ENCODE measurements at regions not wholly inside any gene's neighbourhood (a gene's known extent, or its start where the extent isn't known, plus 50 kb on each side); places are given as distances from the start of the nearest gene placed in this dataset.

DNA sequence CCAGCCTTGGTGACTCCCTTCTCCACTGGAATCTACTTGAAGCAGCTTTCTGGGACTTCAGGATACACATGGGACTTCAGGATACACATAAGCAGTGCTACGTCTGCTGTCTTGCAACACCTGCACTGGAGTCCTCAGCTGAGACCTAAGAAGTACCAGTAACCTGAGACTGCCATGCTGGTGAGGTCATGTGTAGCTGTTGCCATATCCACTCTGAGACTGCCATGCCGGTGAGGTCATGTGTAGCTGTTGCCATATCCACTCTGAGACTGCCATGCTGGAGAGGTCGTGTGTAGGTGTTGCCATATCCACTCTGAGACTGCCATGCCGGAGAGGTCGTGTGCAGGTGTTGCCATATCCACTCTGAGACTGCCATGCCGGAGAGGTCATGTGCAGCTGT is 937.9 kb downstream of the EFNB2 start:
- no peak for TF ChIP-seq POLR2A (IDR thresholded peaks at IDR 0.05)
- TF ChIP-seq, protein P1, sequence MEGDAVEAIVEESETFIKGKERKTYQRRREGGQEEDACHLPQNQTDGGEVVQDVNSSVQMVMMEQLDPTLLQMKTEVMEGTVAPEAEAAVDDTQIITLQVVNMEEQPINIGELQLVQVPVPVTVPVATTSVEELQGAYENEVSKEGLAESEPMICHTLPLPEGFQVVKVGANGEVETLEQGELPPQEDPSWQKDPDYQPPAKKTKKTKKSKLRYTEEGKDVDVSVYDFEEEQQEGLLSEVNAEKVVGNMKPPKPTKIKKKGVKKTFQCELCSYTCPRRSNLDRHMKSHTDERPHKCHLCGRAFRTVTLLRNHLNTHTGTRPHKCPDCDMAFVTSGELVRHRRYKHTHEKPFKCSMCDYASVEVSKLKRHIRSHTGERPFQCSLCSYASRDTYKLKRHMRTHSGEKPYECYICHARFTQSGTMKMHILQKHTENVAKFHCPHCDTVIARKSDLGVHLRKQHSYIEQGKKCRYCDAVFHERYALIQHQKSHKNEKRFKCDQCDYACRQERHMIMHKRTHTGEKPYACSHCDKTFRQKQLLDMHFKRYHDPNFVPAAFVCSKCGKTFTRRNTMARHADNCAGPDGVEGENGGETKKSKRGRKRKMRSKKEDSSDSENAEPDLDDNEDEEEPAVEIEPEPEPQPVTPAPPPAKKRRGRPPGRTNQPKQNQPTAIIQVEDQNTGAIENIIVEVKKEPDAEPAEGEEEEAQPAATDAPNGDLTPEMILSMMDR (IDR thresholded peaks at IDR 0.05), result no peak

Measured in vagina (tissue), 2 donors.